ENCODE measurements at regions not wholly inside any gene's neighbourhood (a gene's known extent, or its start where the extent isn't known, plus 50 kb on each side); places are given as distances from the start of the nearest gene placed in this dataset.

- Histone ChIP-seq H3K27me3 (replicated peaks in 1 of 2; ENCODE audit: control insufficient read depth in 2 of 2, insufficient read depth in 2 of 2, low read length in 1 of 2) (no peaks in the 10 kb centered on the region), H3K36me3 (ENCODE audit: control insufficient read depth in 2 of 2, insufficient read depth in 2 of 2, low read length in 1 of 2) (no peaks in the 10 kb centered on the region), H3K4me1 (ENCODE audit: control insufficient read depth, insufficient read depth, low read length) (no peaks in the 10 kb centered on the region), H3K9ac (ENCODE audit: control insufficient read depth, insufficient read depth, low read length) (no peak overlapping the region), H3K4me2 (ENCODE audit: control insufficient read depth, insufficient read depth) (no peak overlapping the region), H4K20me1 (ENCODE audit: control insufficient read depth, insufficient read depth) (no peaks in the 10 kb centered on the region), H3K79me2 (ENCODE audit: control insufficient read depth, insufficient read depth, low read length) (no peaks in the 10 kb centered on the region), H3K27ac (ENCODE audit: control insufficient read depth, insufficient read depth) (no peak overlapping the region), H3K4me3 (no peak overlapping the region), H3K9me3 (replicated peaks; ENCODE audit: control insufficient read depth, insufficient read depth, low read length) (no peaks in the 10 kb centered on the region), H2AFZ (ENCODE audit: control insufficient read depth, low read depth, low read length) (no peak overlapping the region)
- FAIRE-seq, result no peak
- ChIA-PET POLR2A (no interaction called here), SMC1A (ENCODE audit: uncharacterized antibody, unreplicated experiment) (interaction anchor here (0.7 kb wide), 1 partner anchor 11 kb away, joined by 3 read pairs; no protein-coding TSS in a partner anchor), RAD21 (ENCODE audit: unreplicated experiment) (no interaction called here), CTCF (interaction anchor here (0.7 kb wide), 1 partner anchor 240 kb away, joined by 3 read pairs; no protein-coding TSS in a partner anchor)
- no peak for DNase-seq (ENCODE audit: low read depth, low spot score)
- ATAC-seq, result no peak
- BruUV-seq (replicated peaks), result no TSS peak
- in situ Hi-C loops (cut with MboI), result no loop called here
- WGBS (ENCODE audit: insufficient coverage, insufficient replicate concordance, low lambda C conversion rate, missing lambda C conversion rate), result 0% methylated on average over 1 of the region's 1 CpG
- TF ChIP-seq, protein P1, sequence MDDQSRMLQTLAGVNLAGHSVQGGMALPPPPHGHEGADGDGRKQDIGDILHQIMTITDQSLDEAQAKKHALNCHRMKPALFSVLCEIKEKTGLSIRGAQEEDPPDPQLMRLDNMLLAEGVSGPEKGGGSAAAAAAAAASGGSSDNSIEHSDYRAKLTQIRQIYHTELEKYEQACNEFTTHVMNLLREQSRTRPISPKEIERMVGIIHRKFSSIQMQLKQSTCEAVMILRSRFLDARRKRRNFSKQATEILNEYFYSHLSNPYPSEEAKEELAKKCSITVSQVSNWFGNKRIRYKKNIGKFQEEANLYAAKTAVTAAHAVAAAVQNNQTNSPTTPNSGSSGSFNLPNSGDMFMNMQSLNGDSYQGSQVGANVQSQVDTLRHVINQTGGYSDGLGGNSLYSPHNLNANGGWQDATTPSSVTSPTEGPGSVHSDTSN (IDR thresholded peaks at IDR 0.05; ENCODE audit: insufficient replicate concordance, low read depth, low read length), result no peak
- TF ChIP-seq NR2C1 (IDR thresholded peaks at IDR 0.05), result no peak
- no peak for TF ChIP-seq BACH1 (IDR thresholded peaks at IDR 0.05; ENCODE audit: borderline replicate concordance)
- no peak for TF ChIP-seq POLR2AphosphoS5 (IDR thresholded peaks at IDR 0.05; ENCODE audit: low read length)
- TF ChIP-seq RB1 (IDR thresholded peaks at IDR 0.05; ENCODE audit: borderline replicate concordance), result no peak
- TF ChIP-seq PAX8 (IDR thresholded peaks at IDR 0.05), result no peak
- no peak for TF ChIP-seq BRCA1 (IDR thresholded peaks at IDR 0.05; ENCODE audit: low read depth, low read length)
- TF ChIP-seq E2F8 (IDR thresholded peaks at IDR 0.05; ENCODE audit: low read depth, partially characterized antibody), result no peak
- TF ChIP-seq ZNF207 (IDR thresholded peaks at IDR 0.05; ENCODE audit: borderline replicate concordance), result no peak
- intact Hi-C loops (cut with micrococcal nuclease; ENCODE audit: unreplicated experiment), result no loop called here
Measured at GRCh38 chr18:52175406-52175805, 164.6 kb upstream of the DCC start.

Data from GM12878 (cell line).